K562 (cell line): ENCODE measurements at regions not wholly inside any gene's neighbourhood (a gene's known extent, or its start where the extent isn't known, plus 50 kb on each side); places are given as distances from the start of the nearest gene placed in this dataset.

Source experiments
- ATAC-seq: fragments of 200-7000 bp; cut with Tn5 transposase; 3 replicates; pipeline ENCODE4 v1.9.1; 2020; ENCODE audit warnings: moderate library complexity
- BruUV-seq: library from RNA; stranded (reverse); fragments of 400-500 nt; replicated peaks from 2 replicates; lab custom pipeline; 2021; lab: Mats Ljungman, UMichigan
- CTCF ChIA-PET: fragments of 300-600 bp; formaldehyde crosslinking; extraction: SDS; loops from one replicate; lab custom pipeline; 2021; ENCODE audit warnings: low intra/inter-chr PET ratio; lab: Yijun Ruan, JAX
- POLR2A ChIA-PET: fragments of 300-600, 350-650 bp; sonication (Branson Sonifier 250); formaldehyde crosslinking; extraction: SDS; loops from one replicate; lab custom pipeline; 2021; ENCODE audit warnings: antibody characterized with exemption, inconsistent platforms; lab: Yijun Ruan, JAX
- DNase-seq, 4 experiments: peaks; one replicate each; pipeline versions ENCODE4 v3.0.0 to v3.0.0-alpha.2; 2011 to 2018; ENCODE audit warnings: low spot score in 3 of 4, mixed read lengths in 3 of 4; ENCODE audit errors: extremely low read depth in 1 of 4
- FAIRE-seq: peaks from 2 replicates; lab custom pipeline; 2011; peaks lifted over from hg19 to GRCh38; lab: Jason Lieb, UNC
- H2AFZ ChIP-seq: 2 replicates; pipeline ENCODE4 v1.6.0; 2011; ENCODE audit warnings: low read depth, low read length, control low read depth, inconsistent platforms
- H3K27ac ChIP-seq: fragments of 200-600 bp; 3 replicates; pipeline ENCODE4 v1.8.0; 2011; ENCODE audit warnings: low read depth, mild to moderate bottlenecking, control low read depth, inconsistent platforms, low read length, moderate library complexity, mixed read lengths; ENCODE audit errors: extremely low read depth
- H3K27me3 ChIP-seq, 2 experiments: fragments of 300-600 bp in 1 of 2; 2 replicates in 1 of 2; 3 replicates in 1 of 2; pipeline versions ENCODE4 v1.6.0 to v1.8.0; 2011; ENCODE audit warnings: inconsistent platforms in 2 of 2, low read length in 2 of 2, mild to moderate bottlenecking in 1 of 2, mixed read lengths in 1 of 2, moderate library complexity in 1 of 2; ENCODE audit not compliant: control insufficient read depth in 2 of 2, insufficient read depth in 2 of 2
- H3K36me3 ChIP-seq: fragments of 300-600 bp; 3 replicates; pipeline ENCODE4 v1.8.0; 2011; ENCODE audit warnings: mild to moderate bottlenecking, low read length, inconsistent platforms; ENCODE audit not compliant: control insufficient read depth, insufficient read depth
- H3K4me1 ChIP-seq, 2 experiments: fragments of 200-600 bp in 1 of 2; replicated peaks in 1 of 2; 2 replicates in 1 of 2; 3 replicates in 1 of 2; pipeline versions ENCODE4 v1.5.1 to v1.8.0; 2011; ENCODE audit warnings: inconsistent platforms in 2 of 2, low read length in 2 of 2, mild to moderate bottlenecking in 1 of 2, mixed read lengths in 1 of 2, moderate library complexity in 1 of 2; ENCODE audit not compliant: control insufficient read depth in 2 of 2, insufficient read depth in 2 of 2
- H3K4me2 ChIP-seq: 2 replicates; pipeline ENCODE4 v1.6.1; 2011; ENCODE audit warnings: low read length, control low read depth, inconsistent platforms, mixed read lengths; ENCODE audit not compliant: insufficient read depth
- H3K4me3 ChIP-seq: fragments of 200-600 bp; sonication (generic), shearing (Covaris generic); 2 replicates; pipeline ENCODE4 v1.5.1; 2016; ENCODE audit warnings: control low read depth, inconsistent platforms
- H3K79me2 ChIP-seq: fragments of 200-600 bp; 3 replicates; pipeline ENCODE4 v1.8.0; 2011; ENCODE audit warnings: low read length, inconsistent platforms; ENCODE audit not compliant: control insufficient read depth, insufficient read depth
- H3K9ac ChIP-seq, 2 experiments: 2 replicates each; pipeline versions ENCODE4 v1.6.0 to v1.6.1; 2011; ENCODE audit warnings: low read depth in 2 of 2, low read length in 2 of 2, control low read depth in 1 of 2, inconsistent platforms in 1 of 2, mild to moderate bottlenecking in 1 of 2, mixed read lengths in 1 of 2; ENCODE audit not compliant: insufficient read depth in 1 of 2
- H3K9me1 ChIP-seq: one replicate; pipeline ENCODE4 v1.6.0; 2011; ENCODE audit warnings: inconsistent platforms, mild to moderate bottlenecking, low read length, moderate library complexity; ENCODE audit not compliant: control insufficient read depth, insufficient read depth
- H3K9me3 ChIP-seq: replicated peaks from 2 replicates; pipeline ENCODE4 v1.5.1; 2011; ENCODE audit warnings: low read depth, low read length, inconsistent platforms; ENCODE audit not compliant: control insufficient read depth, insufficient read depth
- H4K20me1 ChIP-seq: replicated peaks from 2 replicates; pipeline ENCODE4 v1.6.1; 2011; ENCODE audit warnings: low read length, inconsistent platforms, mixed read lengths; ENCODE audit not compliant: control insufficient read depth, insufficient read depth
- CCAR2 ChIP-seq: fragments of 200-400 bp; formaldehyde crosslinking; IDR thresholded peaks from 2 replicates; pipeline ENCODE4 v1.6.1; 2017; ENCODE audit warnings: mild to moderate bottlenecking, low read depth, low read length
- HMG20A ChIP-seq: fragments of 450-650 bp; formaldehyde crosslinking; conservative IDR thresholded peaks from 2 replicates; pipeline ENCODE4 v1.4.0; 2020; ENCODE audit warnings: mild to moderate bottlenecking, mixed read lengths
- MYC ChIP-seq, 2 experiments: fragments of 250-450 bp in 1 of 2; sonication (Bioruptor Pico) in 1 of 2; IDR thresholded peaks; 2 replicates each; pipeline versions ENCODE4 v1.5.1 to v1.6.1; 2012 to 2021; ENCODE audit warnings: low read depth in 2 of 2, borderline replicate concordance in 1 of 2, improper control_type of control experiment in 1 of 2, low read length in 1 of 2, mild to moderate bottlenecking in 1 of 2, moderate library complexity in 1 of 2
- NCOA2 ChIP-seq, 2 experiments: fragments of 450-650 bp; IDR thresholded peaks; 2 replicates each; pipeline ENCODE4 v1.6.1; 2018; ENCODE audit warnings: mild to moderate bottlenecking in 2 of 2, moderate library complexity in 1 of 2; ENCODE audit not compliant: partially characterized antibody in 2 of 2
- NFE2 ChIP-seq: IDR thresholded peaks from 2 replicates; pipeline ENCODE4 v1.6.1; 2014; ENCODE audit warnings: antibody characterized with exemption, low read depth
- NR1H2 ChIP-seq: sonication (generic); formaldehyde crosslinking; IDR thresholded peaks from 2 replicates; pipeline ENCODE4 v1.4.0; 2020; ENCODE audit warnings: mild to moderate bottlenecking, missing genetic modification reagents
- PHTF2 ChIP-seq: fragments of 250-450 bp; sonication (Bioruptor Pico); IDR thresholded peaks from 2 replicates; pipeline ENCODE4 v1.5.0; 2021; ENCODE audit warnings: mild to moderate bottlenecking
- ZBED1 ChIP-seq: IDR thresholded peaks from 2 replicates; pipeline ENCODE4 v1.6.1; 2014
- ZBTB17 ChIP-seq: fragments of 450-650 bp; formaldehyde crosslinking; IDR thresholded peaks from 2 replicates; pipeline ENCODE4 v1.4.0; 2020; ENCODE audit warnings: mild to moderate bottlenecking
- WGBS: fragments of 100-300 bp; shearing (Covaris generic); methylation state at CpG from one replicate; pipeline ENCODE4 v1.1.6; 2016; ENCODE audit warnings: low coverage, mixed read lengths; ENCODE audit not compliant: insufficient coverage; ENCODE audit errors: missing lambda C conversion rate; 5-methylcytosine and 5-hydroxymethylcytosine counted together
- in situ Hi-C: fragments of 300-500 bp; cut with MboI; formaldehyde crosslinking; loops from 4 replicates; pipeline ENCODE4 v1.15.0; 2018; ENCODE audit warnings: inconsistent platforms, mixed read lengths
- intact Hi-C: fragments of 100-400 bp; cut with micrococcal nuclease; formaldehyde crosslinking; loops from 2 replicates; pipeline ENCODE4 v1.14.2; 2022
- TF ChIP-seq, protein P1 (sequence below), 2 experiments: fragments of 450-650 bp; formaldehyde crosslinking in 1 of 2; IDR thresholded peaks; 2 replicates each; pipeline versions ENCODE4 v1.4.0 to v1.6.1; 2014 to 2020; ENCODE audit warnings: mild to moderate bottlenecking in 2 of 2, borderline replicate concordance in 1 of 2, low read depth in 1 of 2
- TF ChIP-seq, protein P2 (sequence below): sonication (generic); formaldehyde crosslinking; IDR thresholded peaks from 2 replicates; pipeline ENCODE4 v1.8.0; 2022; ENCODE audit warnings: mild to moderate bottlenecking, missing genetic modification reagents

DNA sequence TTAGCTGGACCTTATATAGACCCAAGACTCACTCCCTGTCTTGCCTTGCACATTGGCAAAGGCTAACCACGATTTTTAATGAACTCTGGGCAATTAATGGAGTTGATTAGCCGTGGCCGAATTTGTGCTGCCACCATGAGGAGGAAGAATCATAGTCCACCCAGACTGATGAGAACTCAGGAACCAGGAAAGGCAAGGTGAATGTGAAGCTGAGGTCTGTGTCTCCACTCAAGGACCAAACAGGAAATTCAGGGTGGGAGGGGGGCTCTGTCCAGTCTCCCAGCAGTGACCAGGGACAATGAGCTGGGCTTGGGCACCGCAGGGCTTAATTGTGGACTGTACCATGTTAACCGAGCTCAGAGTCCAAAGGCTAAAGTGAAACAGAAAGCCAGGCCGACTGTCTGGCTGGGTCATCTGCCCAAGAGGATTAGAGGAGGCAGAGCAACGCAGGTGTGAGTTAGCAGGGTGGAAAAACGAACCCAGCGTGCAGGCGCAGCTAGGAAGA is 127.0 kb upstream of the JCAD start (continued):
- TF ChIP-seq, protein P1, sequence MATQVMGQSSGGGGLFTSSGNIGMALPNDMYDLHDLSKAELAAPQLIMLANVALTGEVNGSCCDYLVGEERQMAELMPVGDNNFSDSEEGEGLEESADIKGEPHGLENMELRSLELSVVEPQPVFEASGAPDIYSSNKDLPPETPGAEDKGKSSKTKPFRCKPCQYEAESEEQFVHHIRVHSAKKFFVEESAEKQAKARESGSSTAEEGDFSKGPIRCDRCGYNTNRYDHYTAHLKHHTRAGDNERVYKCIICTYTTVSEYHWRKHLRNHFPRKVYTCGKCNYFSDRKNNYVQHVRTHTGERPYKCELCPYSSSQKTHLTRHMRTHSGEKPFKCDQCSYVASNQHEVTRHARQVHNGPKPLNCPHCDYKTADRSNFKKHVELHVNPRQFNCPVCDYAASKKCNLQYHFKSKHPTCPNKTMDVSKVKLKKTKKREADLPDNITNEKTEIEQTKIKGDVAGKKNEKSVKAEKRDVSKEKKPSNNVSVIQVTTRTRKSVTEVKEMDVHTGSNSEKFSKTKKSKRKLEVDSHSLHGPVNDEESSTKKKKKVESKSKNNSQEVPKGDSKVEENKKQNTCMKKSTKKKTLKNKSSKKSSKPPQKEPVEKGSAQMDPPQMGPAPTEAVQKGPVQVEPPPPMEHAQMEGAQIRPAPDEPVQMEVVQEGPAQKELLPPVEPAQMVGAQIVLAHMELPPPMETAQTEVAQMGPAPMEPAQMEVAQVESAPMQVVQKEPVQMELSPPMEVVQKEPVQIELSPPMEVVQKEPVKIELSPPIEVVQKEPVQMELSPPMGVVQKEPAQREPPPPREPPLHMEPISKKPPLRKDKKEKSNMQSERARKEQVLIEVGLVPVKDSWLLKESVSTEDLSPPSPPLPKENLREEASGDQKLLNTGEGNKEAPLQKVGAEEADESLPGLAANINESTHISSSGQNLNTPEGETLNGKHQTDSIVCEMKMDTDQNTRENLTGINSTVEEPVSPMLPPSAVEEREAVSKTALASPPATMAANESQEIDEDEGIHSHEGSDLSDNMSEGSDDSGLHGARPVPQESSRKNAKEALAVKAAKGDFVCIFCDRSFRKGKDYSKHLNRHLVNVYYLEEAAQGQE (IDR thresholded peaks at IDR 0.05; ENCODE audit: borderline replicate concordance), result peak; percentile 35; the same call in 1 of the 2 replicates
- TF ChIP-seq, protein P1 (CRISPR knock-in tag; IDR thresholded peaks at IDR 0.05; ENCODE audit: low read depth), result no peak

DNA sequence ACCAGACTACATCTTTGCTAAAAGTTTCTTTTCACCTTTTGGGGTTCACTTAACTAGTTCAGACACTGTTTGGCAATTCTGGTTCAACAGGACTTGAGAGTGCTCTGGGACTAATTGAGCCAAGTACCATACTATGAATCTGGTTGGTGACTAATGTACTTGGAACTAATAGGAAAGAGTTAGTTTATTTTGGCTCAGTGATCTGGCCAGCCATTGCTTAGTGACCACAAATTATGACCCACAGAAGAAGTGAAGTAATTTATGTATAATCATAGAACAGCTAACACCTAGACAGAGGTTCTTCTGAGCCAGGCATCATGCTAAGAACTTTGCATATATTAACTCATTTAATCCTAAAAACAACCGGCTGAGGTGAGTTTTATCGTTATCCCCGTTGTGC is 126.5 kb upstream of the JCAD start:
- Histone ChIP-seq H3K9me1 (no peaks in the 10 kb centered on the region), H3K36me3 (no peaks in the 10 kb centered on the region), H3K9ac (no peak overlapping the region), H3K27me3 (peaks cover 22 to 45% of the 10 kb centered on the region in 2 experiments), H3K4me3 (no peak overlapping the region), H4K20me1 (no peaks in the 10 kb centered on the region), H3K9me3 (no peaks in the 10 kb centered on the region), H3K79me2 (no peaks in the 10 kb centered on the region), H3K27ac (no peak overlapping the region), H2AFZ (no peak overlapping the region), H3K4me2 (no peak overlapping the region), H3K4me1 (peaks cover under 1 to 3% of the 10 kb centered on the region in 2 experiments; a peak in 3 of 5 replicates)
- BruUV-seq, result no TSS peak
- CTCF ChIA-PET, result interaction anchor here (1.2 kb wide), 1 partner anchor 187 kb away, joined by 4 read pairs; no protein-coding TSS in a partner anchor
- 4% methylated on average over 3 of the region's 3 CpGs for WGBS
- in situ Hi-C loops, result no loop called here
- DNase-seq (no peak), FAIRE-seq (peak; percentile 11), ATAC-seq (no peak)
- intact Hi-C loops, result loop anchor here (10.0 kb wide), 1 partner anchor 171 kb away; no protein-coding TSS in a partner anchor
- POLR2A ChIA-PET, result no interaction called here
- TF ChIP-seq, protein P2, sequence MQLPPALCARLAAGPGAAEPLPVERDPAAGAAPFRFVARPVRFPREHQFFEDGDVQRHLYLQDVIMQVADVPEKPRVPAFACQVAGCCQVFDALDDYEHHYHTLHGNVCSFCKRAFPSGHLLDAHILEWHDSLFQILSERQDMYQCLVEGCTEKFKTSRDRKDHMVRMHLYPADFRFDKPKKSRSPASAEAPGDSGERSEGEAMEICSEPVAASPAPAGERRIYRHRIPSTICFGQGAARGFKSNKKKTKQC (CRISPR knock-in tag), result no peak
- TF ChIP-seq NCOA2 (IDR thresholded peaks at IDR 0.05; ENCODE audit: partially characterized antibody in 2 of 2), result no peak
- no peak for TF ChIP-seq ZBTB17 (CRISPR knock-in tag)
- no peak for TF ChIP-seq MYC (IDR thresholded peaks at IDR 0.05; ENCODE audit: low read depth, low read length)
- TF ChIP-seq MYC (CRISPR knock-in tag; IDR thresholded peaks at IDR 0.05; ENCODE audit: borderline replicate concordance, low read depth), result no peak
- TF ChIP-seq ZBED1, result no peak
- TF ChIP-seq NR1H2, result no peak
- no peak for TF ChIP-seq HMG20A (CRISPR knock-in tag)
- TF ChIP-seq CCAR2, result no peak
- TF ChIP-seq NFE2, result no peak
- TF ChIP-seq PHTF2, result no peak
